NCI-H2196 (cell line): ENCODE measurements at regions not wholly inside any gene's neighbourhood (a gene's known extent, or its start where the extent isn't known, plus 50 kb on each side); places are given as distances from the start of the nearest gene placed in this dataset.

Source experiments
- DNase-seq: peaks from one replicate; lab custom pipeline; 2025; ENCODE audit not compliant: unreplicated experiment; lab: John Stamatoyannopoulos, UW

DNA sequence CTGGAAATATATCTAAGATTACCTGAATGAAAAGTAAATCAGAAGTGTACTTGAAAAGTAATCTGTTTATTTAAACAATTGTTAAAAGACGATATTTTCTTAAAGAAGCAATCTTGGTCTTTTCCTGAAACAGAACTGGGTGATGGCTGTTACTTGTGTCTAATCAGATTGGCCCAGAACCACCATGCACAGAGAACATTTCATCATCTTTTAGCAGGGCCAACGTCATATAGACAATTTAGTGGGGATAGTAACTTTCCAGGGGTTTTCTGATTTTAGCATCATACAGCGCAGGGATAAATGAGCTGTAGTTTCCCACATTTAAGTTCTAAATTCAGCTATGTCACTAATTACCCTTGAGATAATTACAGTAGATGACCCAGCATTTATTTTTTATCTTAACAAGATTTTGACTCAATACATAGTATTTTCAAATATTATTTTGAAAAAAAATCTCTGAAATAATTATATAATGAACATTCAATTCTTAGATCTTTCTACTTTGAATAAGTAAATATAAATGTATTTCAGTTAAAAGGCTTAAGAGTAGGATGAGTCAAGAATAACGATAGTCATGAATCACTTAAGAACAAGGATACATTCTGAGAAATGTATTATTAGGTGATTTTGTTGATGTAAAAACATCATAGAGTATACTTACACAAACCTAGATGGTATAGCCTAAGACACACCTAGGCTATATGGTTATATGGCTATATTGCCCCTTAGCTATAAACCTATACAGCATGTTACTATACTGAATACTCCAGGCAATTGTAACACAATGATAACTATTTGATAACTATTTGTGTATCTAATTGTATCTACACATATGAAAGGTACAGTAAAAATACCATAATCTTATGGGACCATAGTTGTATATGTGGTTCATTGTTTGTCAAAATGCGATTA is 103.8 kb upstream of the MME start:
- DNase-seq, result no peak

DNA sequence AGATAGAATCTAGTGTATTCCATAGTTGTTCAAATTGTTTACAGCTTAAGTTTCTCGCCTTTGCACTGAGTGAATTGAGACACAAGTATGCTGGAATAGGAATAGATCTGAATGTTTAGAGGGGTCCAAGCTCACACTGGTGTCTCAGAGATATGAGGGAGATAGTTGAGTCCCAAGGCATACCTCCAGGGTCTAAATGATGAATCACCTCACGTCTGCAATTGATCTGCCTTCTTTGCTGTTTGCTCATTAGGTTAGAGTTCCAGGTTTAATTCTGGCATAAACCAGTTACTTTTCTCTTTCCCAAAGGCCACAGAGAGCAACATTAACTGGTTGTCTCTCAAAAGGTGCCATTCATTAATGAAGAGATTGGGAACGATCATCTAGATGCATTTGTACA is 106.3 kb upstream of the MME start:
- DNase-seq, result no peak

DNA sequence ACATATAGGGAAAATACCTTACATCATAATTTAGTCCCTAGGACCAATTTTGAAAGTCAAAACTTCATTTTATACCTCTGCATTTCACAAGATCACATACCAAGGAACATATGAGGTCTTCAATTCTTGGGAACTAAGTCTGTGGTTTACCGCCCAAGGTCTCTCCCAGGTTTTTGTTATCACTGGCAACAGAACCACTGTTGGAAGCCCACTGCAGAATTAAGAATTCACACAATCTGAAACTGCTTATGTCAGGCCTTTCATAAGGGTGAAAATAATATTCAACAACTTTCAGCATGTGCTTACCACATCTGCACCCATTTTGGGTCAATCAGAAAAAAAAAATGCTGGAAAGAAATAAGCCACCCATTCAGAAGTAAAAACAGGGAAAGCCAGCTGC is 107.2 kb upstream of the MME start:
- DNase-seq, result no peak

DNA sequence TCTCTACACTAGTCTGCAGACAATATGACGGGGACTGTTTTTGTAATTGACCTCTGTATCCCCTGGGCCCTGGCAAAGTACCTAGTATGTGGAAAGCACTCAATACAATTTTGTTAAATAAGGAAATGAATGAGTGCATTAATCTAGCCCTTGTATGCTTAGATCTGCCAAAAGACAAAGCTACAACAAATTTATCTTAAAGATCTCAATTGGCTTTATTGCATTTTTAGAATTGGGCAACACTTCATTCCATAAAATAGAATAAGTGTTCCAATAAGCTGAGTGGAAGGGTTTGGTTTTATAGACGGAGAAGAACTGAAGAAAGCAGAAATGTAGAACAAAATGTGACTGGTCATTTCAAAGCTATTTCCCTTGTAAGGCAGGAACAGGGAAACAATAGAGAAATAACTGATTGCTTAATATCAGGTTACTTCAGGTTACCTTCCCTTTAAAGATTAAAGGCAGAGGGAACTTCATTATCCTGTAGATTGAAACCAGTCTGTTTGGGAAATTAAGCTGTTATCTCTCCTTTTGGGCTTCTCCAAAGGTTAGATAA is 108.3 kb upstream of the MME start:
- no peak for DNase-seq

DNA sequence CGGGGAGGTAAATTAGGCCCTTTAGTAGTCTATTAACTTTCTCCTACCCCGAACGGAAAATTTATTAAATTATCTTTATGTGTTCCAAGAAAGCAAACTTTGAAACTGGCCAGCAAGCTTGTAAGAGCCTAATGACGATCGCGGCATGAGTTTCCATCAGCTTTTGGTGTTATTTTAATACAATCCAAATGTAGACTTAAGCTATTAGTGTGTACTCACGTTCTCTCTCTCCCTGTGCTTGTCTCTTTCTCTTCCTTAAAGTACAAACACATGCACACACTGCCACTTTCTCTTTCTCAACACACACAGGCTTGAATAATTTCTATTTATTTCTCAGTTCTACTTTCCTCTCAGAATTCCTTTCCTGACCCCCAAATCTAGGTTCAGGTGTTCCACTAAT is 108.8 kb upstream of the MME start:
- no peak for DNase-seq

DNA sequence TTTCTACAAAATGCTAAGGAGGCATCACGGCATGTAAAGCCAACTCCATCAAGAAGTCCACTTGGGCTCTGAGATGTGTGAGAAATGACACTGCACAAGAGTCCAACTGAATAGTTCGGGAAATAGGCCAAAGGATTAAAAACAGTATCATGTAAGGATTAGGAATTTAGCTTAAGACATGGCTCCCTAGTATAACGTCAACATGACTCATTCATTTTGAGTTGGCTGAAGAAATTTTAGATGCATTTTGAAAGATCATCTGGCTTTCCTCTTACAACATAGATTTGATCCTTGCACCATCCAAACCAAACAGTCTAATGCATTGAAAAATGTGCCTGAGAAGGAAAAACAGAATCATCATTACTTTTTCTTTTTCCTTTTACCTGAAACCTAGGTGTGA is 109.3 kb upstream of the MME start:
- no peak for DNase-seq

DNA sequence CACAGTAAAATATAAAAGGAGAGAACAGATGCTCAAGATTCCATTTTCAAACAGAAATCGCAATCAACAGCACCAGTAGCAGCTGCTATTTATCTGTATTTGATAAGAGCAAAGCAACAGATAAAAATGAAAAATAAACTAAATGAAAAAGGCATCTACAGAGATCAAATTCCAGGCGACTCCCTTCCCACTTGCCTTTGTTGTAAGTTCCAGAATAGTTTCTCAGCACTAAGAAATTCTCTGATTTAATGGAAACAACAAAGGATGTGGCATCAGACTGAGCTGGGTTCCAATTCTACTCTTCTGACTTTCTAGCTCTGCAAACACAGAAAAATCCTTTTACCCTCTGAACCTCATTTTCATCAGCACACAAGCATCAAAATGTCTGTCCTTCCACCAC is 110.8 kb upstream of the MME start:
- DNase-seq, result no peak

DNA sequence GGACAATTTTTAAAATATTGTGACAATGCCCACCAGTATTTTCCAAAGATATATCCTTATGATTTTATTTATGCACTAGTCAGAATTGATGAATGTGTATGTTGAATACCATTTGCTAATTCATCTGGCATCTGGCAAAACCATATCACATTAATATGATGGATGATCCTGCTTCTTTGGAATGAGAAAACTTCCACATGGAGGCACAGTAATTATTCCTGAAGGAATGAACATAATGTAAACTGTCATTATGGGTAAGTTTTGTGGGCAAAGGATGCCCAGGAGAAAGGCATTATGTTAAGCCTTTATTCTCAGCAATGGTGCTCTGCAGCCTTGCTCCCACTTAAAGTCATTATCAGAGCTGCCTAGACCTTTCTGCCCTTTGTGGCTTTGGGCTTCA is 113.0 kb upstream of the MME start:
- DNase-seq, result no peak

DNA sequence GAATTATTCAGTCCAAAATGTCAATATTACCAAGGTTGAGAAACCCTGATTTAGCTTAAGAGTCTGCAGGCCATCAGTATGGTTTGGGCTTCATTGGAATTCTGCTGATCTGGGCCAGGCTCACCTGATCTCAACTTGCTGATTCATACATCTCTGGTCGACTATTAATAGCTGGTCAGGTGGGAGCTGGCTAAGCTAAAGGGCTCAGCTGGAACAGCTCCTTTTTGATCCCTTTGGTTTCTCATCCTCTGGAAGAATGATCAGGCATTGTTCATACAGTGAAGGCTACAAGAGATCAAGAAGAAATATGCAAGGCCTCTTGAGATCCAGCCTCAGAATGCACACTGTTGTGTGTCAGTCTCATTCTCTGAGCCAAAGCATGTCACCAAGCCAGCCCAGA is 123.3 kb upstream of the MME start:
- no peak for DNase-seq

DNA sequence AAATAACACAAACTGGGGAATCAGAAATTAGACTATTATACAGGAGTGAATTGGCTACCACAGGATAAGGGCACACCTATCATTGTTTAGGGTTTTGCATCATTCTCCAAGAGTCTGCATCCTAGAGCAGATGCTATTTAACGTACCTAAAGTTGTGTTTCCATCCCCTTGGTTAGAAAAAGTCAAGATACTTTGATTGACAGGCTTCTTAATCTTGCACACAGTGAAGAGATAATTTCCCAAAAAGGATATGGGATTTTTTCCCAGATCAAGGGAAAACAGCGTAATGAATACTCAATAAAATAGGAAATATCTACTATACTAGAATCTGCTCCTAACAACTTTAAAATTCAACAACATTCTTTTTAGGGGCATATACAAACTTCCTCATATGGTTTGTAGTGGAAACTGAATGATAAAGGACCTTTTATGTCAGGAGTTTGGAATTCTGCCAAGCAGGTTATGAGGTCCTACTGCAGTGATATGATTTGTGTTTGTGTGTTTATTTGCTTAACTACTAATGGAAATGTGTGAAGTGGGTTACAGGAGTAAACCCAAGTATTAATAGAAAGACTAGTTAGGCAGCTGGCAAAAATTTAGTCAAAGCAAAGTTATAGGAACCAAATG is 124.1 kb upstream of the MME start:
- DNase-seq, result no peak

DNA sequence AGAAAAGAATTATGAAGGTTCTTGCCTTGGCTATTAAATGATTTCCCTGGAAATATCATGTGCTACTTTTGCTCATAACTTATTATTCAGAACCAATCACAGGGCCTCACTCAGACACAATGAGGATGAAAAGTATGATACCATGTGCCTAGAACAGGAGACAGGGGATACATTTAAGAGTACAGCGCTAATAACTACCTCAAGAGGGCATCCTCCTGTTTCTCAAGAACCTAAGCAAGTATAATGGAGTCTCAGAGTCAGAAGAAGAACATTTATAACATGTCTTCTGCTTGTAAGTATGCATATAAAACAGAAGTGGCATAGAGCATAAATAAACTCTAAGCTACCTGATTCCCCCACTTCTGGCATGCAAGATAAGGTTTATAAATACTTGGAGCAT is 125.4 kb upstream of the MME start:
- DNase-seq, result no peak

DNA sequence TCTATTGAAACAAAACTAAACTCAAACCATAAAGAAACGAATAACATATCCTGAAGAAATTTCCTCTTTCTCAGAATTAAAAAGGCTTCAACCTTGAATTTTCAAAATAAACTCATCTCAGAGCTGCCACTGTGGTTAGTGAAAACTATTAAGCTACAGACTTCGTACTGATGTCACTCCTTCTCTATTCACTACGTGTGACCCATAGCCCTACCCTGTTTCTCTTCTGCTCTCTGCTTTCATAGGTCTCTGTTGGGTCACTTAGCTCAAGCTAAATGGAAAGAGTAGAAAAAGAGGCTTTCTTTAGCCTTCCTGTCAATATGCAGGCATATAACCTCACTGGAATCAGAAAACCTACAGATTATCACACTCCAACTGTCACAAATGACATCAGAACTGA is 126.6 kb upstream of the MME start:
- no peak for DNase-seq

DNA sequence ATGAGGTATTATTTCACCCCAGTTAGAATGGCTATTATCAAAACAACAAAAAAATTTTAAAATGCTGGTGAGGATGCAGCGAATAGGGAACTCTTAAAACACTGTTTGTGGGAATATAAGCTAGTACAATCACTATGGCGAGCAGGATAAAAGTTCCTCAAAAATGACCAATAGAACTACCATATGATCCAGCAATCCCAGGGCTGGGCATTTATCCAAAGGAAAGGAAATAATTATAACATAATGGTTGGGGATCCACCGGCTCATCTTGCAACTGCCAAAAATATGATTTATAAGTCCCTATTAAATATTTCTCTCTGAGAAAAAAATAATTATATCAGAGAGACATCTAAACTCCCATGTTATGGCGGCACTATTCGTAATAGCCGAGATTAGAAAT is 127.6 kb upstream of the MME start:
- DNase-seq, result no peak

DNA sequence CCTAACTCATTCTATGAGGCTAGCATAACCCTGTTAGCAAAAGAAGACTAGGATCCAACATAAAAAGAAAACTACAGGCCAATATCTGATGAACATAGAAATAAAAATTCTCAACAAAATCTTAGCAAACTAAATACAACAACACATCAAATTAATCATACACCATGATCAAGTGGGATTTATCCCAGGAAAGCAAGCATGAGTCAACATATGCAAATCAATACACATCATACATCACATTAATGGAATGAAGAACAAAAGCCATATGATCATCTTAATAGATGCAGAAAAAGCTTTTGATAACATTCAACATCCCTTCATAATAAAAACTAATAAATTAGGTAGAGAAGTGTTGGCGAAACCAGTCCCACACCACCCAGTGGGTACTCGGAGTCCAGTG is 136.1 kb upstream of the MME start:
- DNase-seq, result no peak

DNA sequence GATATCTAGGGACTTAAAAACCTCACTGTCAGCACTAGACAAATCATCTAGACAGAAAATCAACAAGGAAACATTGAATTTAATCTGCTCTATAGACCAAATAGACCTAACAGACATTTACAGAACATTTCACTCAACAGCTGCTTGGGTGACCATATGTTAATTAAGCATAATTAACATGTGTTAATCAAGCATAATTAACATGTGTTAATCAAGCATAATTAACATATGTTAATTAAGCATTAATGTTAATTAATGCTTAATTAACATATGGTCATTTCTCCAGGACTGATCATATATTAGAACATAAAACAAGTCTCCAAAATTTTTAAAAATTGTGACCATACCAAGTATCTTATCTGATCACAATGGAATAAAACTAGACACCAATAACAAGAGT is 137.3 kb upstream of the MME start:
- DNase-seq, result no peak

DNA sequence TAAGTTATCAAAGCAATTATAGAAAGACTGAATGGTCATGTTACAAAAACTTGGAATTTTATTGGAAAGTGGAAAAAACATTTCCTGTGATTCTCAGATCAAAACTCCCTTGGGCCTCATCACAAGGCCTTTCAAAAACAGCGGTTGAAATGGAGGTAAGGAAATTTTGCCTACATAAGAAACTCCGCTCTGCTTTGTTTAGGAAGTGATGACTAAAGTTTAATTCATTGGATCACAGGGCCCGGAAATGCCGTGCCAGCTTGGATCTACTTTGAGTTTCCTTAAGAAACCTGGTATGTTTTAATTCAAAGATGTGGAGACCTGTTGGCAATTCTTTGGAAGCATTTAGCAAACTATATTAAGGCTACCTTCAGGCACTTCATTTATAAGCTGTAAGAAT is 143.9 kb upstream of the MME start:
- DNase-seq, result no peak

DNA sequence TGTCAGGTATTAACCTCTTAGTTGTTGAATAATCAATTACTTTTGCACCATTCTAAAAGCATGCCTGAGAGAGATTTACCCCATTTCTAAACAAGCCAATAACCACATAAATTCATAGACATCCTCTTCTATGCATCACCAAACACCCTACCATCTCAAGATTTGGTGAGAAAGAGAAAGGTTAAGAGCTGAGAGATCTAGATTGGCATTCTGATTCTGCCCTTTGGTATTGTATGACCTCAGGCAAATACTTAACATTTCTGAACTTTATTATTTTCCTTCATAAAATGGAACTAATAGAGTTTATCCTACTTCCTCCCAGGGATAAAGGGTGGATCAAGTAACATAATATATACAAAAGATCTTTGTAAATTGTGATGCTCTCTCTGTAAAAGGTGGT is 146.5 kb upstream of the MME start:
- DNase-seq, result no peak

DNA sequence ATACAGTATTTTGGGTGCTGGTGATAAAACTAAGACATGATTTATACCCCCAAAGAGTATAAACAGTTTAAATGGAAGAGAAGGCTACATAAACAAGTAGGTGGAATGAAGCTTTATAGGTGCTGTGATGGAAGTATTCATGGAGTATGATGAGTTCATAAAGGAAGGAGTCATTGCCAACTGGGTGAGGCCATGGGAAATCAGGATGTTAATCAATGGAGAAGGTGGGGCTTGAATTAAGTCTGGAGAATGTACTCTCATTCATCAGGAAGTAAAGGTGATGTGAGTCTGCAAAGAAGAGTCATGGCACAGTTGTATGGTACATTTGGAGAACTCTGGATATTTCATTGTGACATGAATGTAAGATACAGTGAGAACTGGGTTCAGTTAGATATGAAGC is 147.5 kb upstream of the MME start:
- no peak for DNase-seq

DNA sequence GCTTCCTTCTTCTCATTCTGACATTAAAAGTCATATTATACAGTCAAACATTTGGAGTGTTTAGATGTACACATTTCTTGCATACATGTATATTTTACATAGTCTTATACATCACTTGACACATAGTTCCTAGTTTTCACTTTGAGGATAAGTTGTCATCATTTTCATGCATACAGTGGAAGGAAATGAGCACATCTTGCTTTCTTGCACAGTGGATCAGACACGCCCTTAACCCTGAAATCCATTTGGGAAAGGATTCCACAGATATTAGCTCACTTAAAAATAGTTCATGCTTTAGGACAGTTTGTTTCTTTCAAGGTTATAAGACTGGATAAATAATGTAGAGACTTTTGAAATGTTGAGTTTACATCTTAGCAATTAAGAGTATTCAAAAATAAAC is 148.6 kb upstream of the MME start:
- DNase-seq, result no peak

DNA sequence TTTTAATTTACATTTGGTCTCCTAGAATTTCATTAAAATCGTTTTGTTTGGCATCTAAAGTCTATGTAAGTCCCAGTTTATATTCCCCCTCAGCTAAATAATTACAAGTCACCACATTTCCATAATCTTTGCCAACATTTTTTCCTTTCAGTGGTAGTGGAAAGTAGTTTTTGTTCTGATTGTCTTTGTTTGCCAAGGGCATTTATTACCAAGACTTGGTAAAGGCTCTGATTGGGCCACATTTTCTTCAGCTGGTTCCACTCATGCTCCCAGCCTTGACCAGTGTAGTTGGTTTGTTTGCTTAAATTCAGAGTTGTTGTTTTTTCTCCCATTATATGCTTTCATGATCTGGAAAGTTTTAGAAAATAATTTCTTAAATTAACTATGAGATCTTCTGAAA is 153.4 kb upstream of the MME start:
- DNase-seq, result no peak

DNA sequence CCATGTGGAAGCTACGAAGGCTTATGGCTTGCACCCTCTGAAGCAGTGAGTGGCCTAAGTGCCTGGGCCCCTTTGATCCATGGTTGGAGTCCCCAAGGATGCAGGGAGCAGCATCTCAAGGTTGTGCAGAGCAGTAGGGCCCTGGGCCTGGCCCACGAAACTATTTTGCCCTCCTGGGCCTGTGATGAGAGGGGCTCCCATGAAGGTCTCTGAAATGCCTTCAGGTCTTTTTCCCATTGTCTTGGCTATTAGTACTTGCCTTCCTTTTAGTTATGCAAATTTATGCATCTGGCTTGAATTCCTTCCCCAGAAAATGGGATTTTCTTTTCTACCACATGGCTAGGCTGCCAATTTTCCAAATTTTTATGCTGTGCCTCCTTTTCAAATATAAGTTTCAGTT is 158.8 kb upstream of the MME start:
- no peak for DNase-seq

DNA sequence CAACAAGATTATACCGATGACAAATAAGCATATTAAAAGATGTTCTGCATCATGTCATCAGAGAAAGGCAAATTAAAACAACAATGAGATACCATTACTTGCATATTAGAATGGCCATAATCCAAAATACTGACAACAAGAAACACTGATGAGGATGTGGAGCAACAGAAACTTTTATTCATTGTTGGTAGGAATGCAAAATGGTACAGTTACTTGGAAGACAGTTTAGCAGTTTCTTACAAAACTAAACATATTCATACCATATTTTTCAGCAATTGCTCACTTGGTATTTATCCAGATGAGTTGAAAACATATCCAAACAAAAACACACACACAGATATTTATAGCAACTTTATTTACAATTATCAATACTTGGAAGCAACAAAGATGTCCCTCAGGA is 160.9 kb upstream of the MME start:
- no peak for DNase-seq

DNA sequence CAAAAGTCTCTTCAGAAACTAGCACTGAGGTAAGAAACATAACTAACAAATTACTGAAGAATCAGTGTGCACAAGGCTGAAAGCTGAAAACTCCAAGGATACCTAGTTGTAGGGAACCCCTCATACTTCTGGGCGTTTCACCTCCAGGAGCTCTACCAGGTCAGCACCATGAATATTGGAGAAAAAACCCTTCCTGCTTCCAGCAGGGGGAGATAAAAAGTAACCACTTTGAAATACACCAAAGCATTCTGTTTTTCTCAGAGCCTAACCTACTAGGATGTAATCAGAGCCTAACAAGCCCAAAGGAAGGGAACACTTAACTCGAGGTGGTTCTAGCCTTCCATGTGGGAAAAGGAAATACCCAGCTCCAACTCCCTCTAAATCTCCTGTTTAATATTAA is 175.8 kb upstream of the MME start:
- no peak for DNase-seq
